Osteocyte (in vitro differentiated cells): ENCODE measurements at regions not wholly inside any gene's neighbourhood (a gene's known extent, or its start where the extent isn't known, plus 50 kb on each side); places are given as distances from the start of the nearest gene placed in this dataset.

ENCODE experiments used
- DNase-seq: peaks from one replicate; pipeline ENCODE4 v3.0.0; 2021; ENCODE audit warnings: mixed read lengths; ENCODE audit not compliant: unreplicated experiment; ENCODE audit errors: extremely low spot score
- H3K27ac Mint-ChIP-seq: one replicate; pipeline ENCODE4 v1.8.0; 2021; ENCODE audit warnings: mild to moderate bottlenecking, mixed read lengths; ENCODE audit not compliant: unreplicated experiment
- H3K27me3 Mint-ChIP-seq: one replicate; pipeline ENCODE4 v1.8.0; 2021; ENCODE audit warnings: mixed read lengths; ENCODE audit not compliant: unreplicated experiment
- H3K36me3 Mint-ChIP-seq: one replicate; pipeline ENCODE4 v1.8.0; 2021; ENCODE audit warnings: mixed read lengths; ENCODE audit not compliant: unreplicated experiment
- H3K4me1 Mint-ChIP-seq: one replicate; pipeline ENCODE4 v1.8.0; 2021; ENCODE audit warnings: mixed read lengths; ENCODE audit not compliant: unreplicated experiment
- H3K4me3 Mint-ChIP-seq: one replicate; pipeline ENCODE4 v1.8.0; 2021; ENCODE audit warnings: mild to moderate bottlenecking, moderate library complexity, mixed read lengths; ENCODE audit not compliant: unreplicated experiment
- H3K9me3 Mint-ChIP-seq: one replicate; pipeline ENCODE4 v1.8.0; 2021; ENCODE audit warnings: mixed read lengths; ENCODE audit not compliant: unreplicated experiment
- CTCF ChIP-seq: fragments of 200-600 bp; sonication (generic); IDR thresholded peaks from 2 replicates; pipeline ENCODE4 v1.5.0; 2021; ENCODE audit warnings: antibody characterized with exemption, mild to moderate bottlenecking, moderate library complexity

GRCh38 chr10:20616056-20616671 lies 280.9 kb downstream of the NEBL start:
- Mint-ChIP-seq H3K9me3 (no peaks in the 10 kb centered on the region), H3K27ac (no peak overlapping the region), H3K4me1 (no peaks in the 10 kb centered on the region), H3K4me3 (no peak overlapping the region), H3K27me3 (peaks cover 2% of the 10 kb centered on the region), H3K36me3 (no peaks in the 10 kb centered on the region)
- no peak for DNase-seq
- no peak for TF ChIP-seq CTCF

DNA sequence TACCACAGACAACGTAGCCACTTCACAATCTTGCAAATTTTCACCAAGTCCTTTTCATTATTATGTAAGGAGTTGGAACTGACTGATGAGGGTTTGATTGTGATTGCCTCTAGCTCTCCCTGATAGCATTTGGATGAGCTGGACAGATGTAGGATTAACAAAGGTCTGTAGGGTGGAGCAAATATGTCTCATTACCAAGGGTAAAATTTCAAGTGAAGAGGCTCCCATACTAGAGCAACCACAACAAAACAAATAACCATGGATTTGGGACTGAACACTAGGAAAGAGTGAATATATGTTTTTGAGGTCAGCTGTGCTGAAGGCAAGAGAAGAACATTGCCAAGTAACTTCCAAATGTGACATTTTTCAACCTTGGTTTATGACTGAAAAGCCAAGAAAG lies 281.7 kb downstream of the NEBL start:
- Mint-ChIP-seq H3K4me1 (no peaks in the 10 kb centered on the region), H3K27ac (no peak overlapping the region), H3K9me3 (no peaks in the 10 kb centered on the region), H3K27me3 (peaks cover 2% of the 10 kb centered on the region), H3K4me3 (no peak overlapping the region), H3K36me3 (no peaks in the 10 kb centered on the region)
- no peak for DNase-seq
- no peak for TF ChIP-seq CTCF

GRCh38 chr10:20614911-20615310 lies 282.2 kb downstream of the NEBL start:
- TF ChIP-seq CTCF = no peak
- H3K27ac Mint-ChIP-seq = no peak overlapping the region

DNA sequence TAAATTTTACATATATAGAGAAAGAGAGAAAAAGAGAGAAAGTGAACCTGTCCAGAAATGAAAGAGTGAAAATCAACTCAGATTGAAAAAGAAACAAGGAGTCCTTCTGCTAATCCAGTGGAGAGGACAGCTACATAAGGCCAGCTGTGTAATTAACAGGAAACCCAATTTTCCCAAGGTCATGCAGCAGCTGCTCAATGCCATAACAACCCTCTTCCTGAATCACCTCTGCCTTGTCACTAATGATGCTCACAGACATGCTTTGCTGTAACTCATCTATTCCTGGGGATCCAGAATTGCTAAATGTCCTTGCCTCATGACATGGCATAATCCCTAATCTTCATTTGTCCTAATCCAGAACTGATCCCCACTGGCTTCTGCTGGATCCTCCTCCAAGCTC lies 288.6 kb downstream of the NEBL start:
- Mint-ChIP-seq H3K9me3 (peaks cover 7% of the 10 kb centered on the region), H3K36me3 (no peaks in the 10 kb centered on the region), H3K4me3 (no peak overlapping the region), H3K4me1 (no peaks in the 10 kb centered on the region), H3K27me3 (no peaks in the 10 kb centered on the region), H3K27ac (no peak overlapping the region)
- no peak for DNase-seq
- no peak for TF ChIP-seq CTCF

More at GRCh38 chr10:20614911-20615310, 282.2 kb downstream of the NEBL start:
- no peak for DNase-seq
- Mint-ChIP-seq H3K27me3 (peaks cover 2% of the 10 kb centered on the region), H3K4me1 (no peaks in the 10 kb centered on the region), H3K36me3 (no peaks in the 10 kb centered on the region), H3K9me3 (peaks cover 2% of the 10 kb centered on the region), H3K4me3 (no peak overlapping the region)

DNA sequence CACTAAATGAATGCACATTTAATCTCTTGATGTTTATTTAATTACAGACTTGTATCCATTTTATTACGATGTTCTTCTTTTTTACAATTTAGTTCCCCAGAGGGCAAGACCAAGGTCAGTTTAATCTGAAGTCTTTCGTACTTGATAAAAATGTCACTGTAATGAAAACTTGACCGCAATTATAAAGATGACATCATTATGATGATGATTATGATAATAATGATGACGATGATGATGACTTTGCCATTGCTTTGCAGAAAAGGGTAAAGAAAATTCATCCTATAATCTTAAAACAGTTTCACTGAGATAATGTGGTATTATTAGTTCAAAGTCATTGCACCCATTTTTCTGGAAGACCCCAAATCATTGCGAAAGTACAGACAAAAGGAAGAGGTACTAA lies 290.1 kb downstream of the NEBL start:
- no peak overlapping the region for H3K27ac Mint-ChIP-seq
- H3K9me3 Mint-ChIP-seq = peaks cover 16% of the 10 kb centered on the region
- no peak for DNase-seq
- no peaks in the 10 kb centered on the region for H3K27me3 Mint-ChIP-seq
- no peaks in the 10 kb centered on the region for H3K4me1 Mint-ChIP-seq
- H3K36me3 Mint-ChIP-seq = no peaks in the 10 kb centered on the region
- TF ChIP-seq CTCF = no peak
- H3K4me3 Mint-ChIP-seq = no peak overlapping the region
